Memory B cell (primary cell): ENCODE measurements at regions not wholly inside any gene's neighbourhood (a gene's known extent, or its start where the extent isn't known, plus 50 kb on each side); places are given as distances from the start of the nearest gene placed in this dataset.

Experiments used
- ATAC-seq: fragments of 150-1000 bp; cut with Tn5 transposase; 2 replicates; pipeline ENCODE4 v1.10.0; 2021; ENCODE audit warnings: low read depth, mild to moderate bottlenecking, moderate library complexity
- DNase-seq, 2 donors: peaks; one replicate each; pipeline ENCODE4 v3.0.0; 2022; ENCODE audit warnings: low spot score in 2 of 2
- H3K27ac Mint-ChIP-seq: one replicate; pipeline ENCODE4 v1.8.0; 2022; ENCODE audit warnings: mild to moderate bottlenecking, moderate library complexity, mixed read lengths
- H3K27me3 Mint-ChIP-seq: one replicate; pipeline ENCODE4 v1.8.0; 2022; ENCODE audit warnings: mixed read lengths
- H3K36me3 Mint-ChIP-seq: one replicate; pipeline ENCODE4 v1.8.0; 2022; ENCODE audit warnings: mild to moderate bottlenecking, mixed read lengths
- H3K4me1 Mint-ChIP-seq: one replicate; pipeline ENCODE4 v1.8.0; 2022; ENCODE audit warnings: mixed read lengths
- H3K4me3 Mint-ChIP-seq: one replicate; pipeline ENCODE4 v1.8.0; 2022; ENCODE audit warnings: mild to moderate bottlenecking, moderate library complexity, mixed read lengths
- H3K9me3 Mint-ChIP-seq: one replicate; pipeline ENCODE4 v1.8.0; 2022; ENCODE audit warnings: mixed read lengths

DNA sequence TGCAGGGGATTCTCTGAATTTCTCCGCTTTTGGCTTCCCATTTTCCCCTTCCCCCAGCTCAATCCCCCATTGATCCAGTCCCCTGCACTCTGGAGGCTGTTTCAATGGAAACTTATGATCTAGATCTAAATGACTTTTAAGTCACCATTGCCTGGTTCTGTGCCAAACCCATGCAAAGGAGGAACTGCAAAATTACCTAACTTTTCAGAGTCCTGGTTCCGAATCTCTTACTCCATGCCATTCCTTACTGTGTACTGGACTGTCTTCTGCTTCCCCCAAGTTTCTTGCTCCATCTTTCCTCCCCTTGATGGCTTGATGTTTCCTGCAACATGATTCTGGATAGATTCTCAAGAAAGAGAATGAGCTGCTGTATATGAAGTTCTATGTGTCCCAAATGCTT is 327.8 kb downstream of the MIAT start:
- ATAC-seq (no peak), DNase-seq (no peak)
- peaks cover 13% of the 10 kb centered on the region for H3K27me3 Mint-ChIP-seq
- H3K36me3 Mint-ChIP-seq: no peaks in the 10 kb centered on the region
- no peak overlapping the region for H3K27ac Mint-ChIP-seq
- H3K4me3 Mint-ChIP-seq: no peak overlapping the region
- no peaks in the 10 kb centered on the region for H3K4me1 Mint-ChIP-seq
- H3K9me3 Mint-ChIP-seq: no peaks in the 10 kb centered on the region

DNA sequence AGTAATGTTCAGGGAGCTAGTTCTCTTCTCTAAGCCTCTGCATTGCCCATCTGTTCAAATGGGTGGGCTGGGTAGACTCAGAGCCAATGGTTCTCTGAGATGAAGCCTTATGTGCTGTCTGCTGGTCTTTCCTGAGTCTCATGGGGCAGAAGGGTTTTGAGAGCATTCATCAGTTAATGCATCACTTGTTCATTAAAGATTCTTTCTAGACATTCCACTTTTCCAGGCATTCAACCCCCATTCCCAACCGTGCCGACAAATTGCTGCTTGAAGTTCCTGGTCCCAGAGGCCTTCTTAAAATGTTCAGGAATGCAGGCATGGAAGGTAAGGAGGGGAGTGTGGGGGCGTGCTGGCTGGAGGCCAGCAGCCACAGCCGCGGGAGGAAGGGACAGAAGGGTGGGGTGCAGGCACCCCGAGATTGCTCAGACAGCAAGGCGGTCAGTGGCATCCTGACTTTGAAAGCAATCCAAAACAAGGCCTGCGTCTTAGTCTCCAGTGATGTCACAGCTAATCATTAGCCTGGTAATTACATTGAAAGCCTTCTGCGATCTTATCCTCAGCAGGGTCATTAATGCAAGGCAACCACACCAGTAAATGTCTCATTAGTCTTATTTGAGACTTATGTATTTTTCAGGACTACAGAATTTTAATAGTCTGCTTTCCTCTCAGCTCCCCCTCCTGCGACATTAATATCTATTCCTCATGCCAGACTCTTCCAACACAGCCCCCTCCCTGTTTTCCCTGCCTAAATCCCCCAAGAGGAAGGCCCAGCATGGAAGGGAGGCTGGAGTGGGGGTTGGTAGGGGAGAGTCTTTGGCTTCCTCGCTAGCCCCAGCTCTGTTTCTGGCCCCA is 328.8 kb downstream of the MIAT start:
- no peak for DNase-seq
- Mint-ChIP-seq H3K27ac (no peak overlapping the region), H3K4me3 (no peak overlapping the region), H3K9me3 (no peaks in the 10 kb centered on the region), H3K36me3 (no peaks in the 10 kb centered on the region), H3K4me1 (peaks cover 4% of the 10 kb centered on the region), H3K27me3 (peaks cover 9% of the 10 kb centered on the region)
- no peak for ATAC-seq

DNA sequence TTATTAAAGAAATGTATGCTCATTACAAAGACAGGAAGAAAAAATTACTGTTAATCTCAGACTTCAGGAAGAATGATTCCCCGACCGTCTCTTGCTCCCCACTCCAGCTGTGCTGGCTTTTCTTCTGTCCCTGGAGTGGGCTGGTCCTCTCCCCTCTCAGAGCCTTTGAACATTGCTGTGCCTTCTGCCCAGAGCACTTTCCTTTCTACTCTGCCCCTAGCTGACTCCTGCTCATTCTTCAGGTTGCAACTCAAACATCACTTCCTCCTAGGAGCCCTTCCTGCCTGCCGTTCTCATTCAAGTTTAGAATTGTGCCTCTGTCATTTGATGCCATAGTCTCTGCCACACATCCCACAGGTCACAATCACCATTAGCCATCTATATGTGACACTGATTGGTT is 329.5 kb downstream of the MIAT start:
- H3K36me3 Mint-ChIP-seq: no peaks in the 10 kb centered on the region

DNA sequence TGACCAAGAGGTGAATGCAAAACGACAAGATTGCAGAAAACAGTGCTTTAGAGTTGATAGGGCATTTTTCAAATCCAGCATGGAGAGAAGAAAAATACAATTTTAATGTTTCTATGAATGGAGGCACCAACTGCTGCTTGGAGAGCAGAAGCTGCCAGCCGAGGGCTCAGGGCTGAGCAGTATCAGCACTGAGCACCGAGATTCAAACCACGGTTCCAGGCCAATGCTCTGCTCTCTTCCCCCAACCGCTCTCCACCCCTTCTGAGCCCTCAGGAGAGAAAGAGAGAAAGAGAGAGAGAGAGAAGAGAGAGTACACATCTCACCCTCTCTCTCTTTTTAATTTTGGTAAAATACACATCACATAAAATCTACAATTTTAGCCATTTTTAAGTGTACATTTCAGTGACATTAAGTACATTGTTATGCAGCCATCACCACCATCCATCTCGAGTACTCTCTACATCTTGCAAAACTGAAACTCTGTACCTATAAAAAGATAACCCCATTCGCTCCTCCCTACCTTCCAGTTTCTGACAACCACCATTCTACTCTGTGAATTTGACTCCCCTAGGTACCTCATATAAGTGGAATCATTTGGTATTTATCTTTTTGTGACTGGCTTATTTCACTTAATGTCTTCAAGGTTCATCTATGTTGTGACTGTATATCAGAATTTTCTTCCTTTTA is 333.3 kb downstream of the MIAT start:
- ATAC-seq (no peak), DNase-seq (no peak)
- H3K4me1 Mint-ChIP-seq: peaks cover 4% of the 10 kb centered on the region
- H3K36me3 Mint-ChIP-seq: no peaks in the 10 kb centered on the region
- H3K27ac Mint-ChIP-seq: no peak overlapping the region
- H3K9me3 Mint-ChIP-seq: no peaks in the 10 kb centered on the region
- no peak overlapping the region for H3K4me3 Mint-ChIP-seq
- H3K27me3 Mint-ChIP-seq: peaks cover 1% of the 10 kb centered on the region

More for the DNA sequence above, 329.5 kb downstream of the MIAT start:
- H3K9me3 Mint-ChIP-seq: no peaks in the 10 kb centered on the region
- H3K27me3 Mint-ChIP-seq: peaks cover 9% of the 10 kb centered on the region
- no peak overlapping the region for H3K27ac Mint-ChIP-seq
- ATAC-seq (no peak), DNase-seq (no peak)
- no peak overlapping the region for H3K4me3 Mint-ChIP-seq
- peaks cover 4% of the 10 kb centered on the region for H3K4me1 Mint-ChIP-seq

DNA sequence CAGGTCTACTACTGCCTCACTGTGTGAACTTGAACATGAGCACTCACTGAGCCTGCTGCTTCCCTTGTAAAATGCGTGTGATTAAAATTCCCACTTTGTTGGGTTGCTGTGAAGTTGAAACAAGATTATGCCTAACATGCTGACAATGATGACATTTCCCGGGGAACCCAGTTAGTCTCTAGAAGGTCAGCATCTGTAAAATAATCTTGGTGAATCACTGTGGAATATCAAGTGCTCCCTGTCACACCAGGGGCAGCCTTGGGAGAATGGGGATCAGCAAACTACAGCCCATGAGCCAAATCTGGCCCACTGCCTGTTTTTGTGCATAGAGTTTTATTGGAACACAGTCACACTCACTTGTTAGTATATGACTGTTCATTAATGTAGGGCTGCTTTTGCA is 335.2 kb downstream of the MIAT start:
- DNase-seq (no peak), ATAC-seq (no peak)
- H3K27ac Mint-ChIP-seq: no peak overlapping the region
- peaks cover 3% of the 10 kb centered on the region for H3K9me3 Mint-ChIP-seq
- no peak overlapping the region for H3K4me3 Mint-ChIP-seq
- H3K4me1 Mint-ChIP-seq: peaks cover 6% of the 10 kb centered on the region
- H3K27me3 Mint-ChIP-seq: peaks cover 4% of the 10 kb centered on the region
- no peaks in the 10 kb centered on the region for H3K36me3 Mint-ChIP-seq

DNA sequence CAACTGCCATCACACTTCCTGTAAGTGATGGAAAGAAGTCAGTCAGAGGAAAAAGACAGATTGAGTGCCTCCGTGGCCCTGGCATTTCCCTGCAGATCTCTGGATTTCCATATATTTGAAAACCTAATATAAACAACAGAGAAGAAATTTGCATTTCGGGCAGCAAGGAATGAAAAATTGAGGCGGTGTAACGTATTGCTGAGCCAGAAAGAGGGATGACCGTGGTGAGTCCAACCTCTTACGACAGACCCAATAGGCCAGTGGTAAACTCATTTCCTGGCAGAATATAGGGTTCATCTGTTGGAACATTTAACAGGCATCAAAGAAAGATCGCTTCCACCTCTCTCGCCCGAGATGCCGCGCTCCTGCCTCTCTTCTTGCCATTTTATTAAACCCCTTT is 336.5 kb downstream of the MIAT start:
- H3K36me3 Mint-ChIP-seq: no peaks in the 10 kb centered on the region
- no peak for ATAC-seq

DNA sequence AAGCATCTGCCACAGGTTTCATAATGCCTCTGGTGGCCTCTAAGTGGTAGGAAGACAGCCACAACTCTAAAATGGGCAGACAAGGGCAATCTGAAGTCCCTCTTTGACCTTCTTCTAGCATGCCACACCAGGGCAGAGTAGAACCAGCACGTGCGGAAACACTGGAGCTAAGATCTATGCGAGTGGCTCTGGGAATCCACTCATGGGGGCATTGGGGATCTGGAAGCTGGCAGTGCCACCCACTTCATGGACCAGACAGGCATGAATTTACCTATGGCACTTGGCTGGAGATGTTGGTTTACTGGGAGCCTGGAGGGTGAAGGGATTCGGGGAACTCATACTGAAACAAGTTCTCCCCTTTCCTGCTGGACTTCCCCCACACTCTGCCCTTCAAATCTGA is 337.4 kb downstream of the MIAT start:
- peaks cover 3% of the 10 kb centered on the region for H3K9me3 Mint-ChIP-seq
- peaks cover 6% of the 10 kb centered on the region for H3K4me1 Mint-ChIP-seq
- ATAC-seq (no peak), DNase-seq (no peak)
- no peaks in the 10 kb centered on the region for H3K36me3 Mint-ChIP-seq
- no peak overlapping the region for H3K4me3 Mint-ChIP-seq
- peaks cover 6% of the 10 kb centered on the region for H3K27me3 Mint-ChIP-seq
- H3K27ac Mint-ChIP-seq: no peak overlapping the region

More for the DNA sequence above, 336.5 kb downstream of the MIAT start:
- peaks cover 4% of the 10 kb centered on the region for H3K27me3 Mint-ChIP-seq
- no peak overlapping the region for H3K4me3 Mint-ChIP-seq
- no peak for DNase-seq
- peaks cover 3% of the 10 kb centered on the region for H3K9me3 Mint-ChIP-seq
- no peak overlapping the region for H3K27ac Mint-ChIP-seq
- H3K4me1 Mint-ChIP-seq: peaks cover 6% of the 10 kb centered on the region

DNA sequence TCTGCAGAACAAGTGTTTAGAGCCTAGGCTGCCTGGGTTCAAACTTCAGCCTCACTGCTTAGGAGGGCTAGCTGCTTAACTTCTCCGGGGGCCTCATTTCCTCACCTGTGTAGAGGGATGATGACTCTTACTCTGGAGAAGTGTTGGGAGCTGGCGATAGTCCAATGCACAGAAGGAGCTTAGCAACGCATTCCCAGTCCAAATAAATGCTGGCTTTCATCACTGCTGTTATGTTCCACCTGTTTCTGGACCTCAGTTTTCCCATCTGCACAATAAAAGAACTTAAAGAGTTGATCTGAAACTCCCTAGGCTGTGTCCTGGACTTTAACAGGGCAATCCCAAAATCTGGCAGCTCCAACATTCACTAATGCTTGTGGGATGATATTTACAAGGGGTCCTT is 337.8 kb downstream of the MIAT start:
- Mint-ChIP-seq H3K4me1 (peaks cover 6% of the 10 kb centered on the region), H3K27ac (no peak overlapping the region), H3K27me3 (peaks cover 6% of the 10 kb centered on the region), H3K36me3 (no peaks in the 10 kb centered on the region), H3K4me3 (no peak overlapping the region), H3K9me3 (peaks cover 3% of the 10 kb centered on the region)
- ATAC-seq: no peak
- no peak for DNase-seq

DNA sequence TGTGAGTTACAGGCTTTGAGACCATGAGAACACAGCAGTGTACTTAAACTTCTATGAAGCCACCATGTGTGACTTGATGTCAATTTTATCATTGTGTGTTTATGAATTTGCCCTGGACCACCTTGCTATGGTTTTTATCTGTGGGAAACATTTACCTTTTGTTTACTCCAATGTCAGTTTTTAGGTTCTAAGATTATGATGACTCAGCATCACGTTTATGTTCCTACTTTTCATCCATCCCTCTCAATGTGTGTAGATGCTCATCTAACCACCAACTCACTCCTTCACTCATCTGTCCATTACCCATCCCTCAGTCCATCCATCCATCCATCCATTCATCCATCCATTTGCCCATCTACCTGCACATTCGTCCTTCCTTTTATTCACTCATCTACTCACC is 338.8 kb downstream of the MIAT start:
- no peak overlapping the region for H3K27ac Mint-ChIP-seq
- peaks cover 6% of the 10 kb centered on the region for H3K27me3 Mint-ChIP-seq
- no peak for ATAC-seq
- peaks cover 3% of the 10 kb centered on the region for H3K4me1 Mint-ChIP-seq
- H3K4me3 Mint-ChIP-seq: no peak overlapping the region
- H3K9me3 Mint-ChIP-seq: peaks cover 3% of the 10 kb centered on the region
- no peaks in the 10 kb centered on the region for H3K36me3 Mint-ChIP-seq
- DNase-seq: no peak

DNA sequence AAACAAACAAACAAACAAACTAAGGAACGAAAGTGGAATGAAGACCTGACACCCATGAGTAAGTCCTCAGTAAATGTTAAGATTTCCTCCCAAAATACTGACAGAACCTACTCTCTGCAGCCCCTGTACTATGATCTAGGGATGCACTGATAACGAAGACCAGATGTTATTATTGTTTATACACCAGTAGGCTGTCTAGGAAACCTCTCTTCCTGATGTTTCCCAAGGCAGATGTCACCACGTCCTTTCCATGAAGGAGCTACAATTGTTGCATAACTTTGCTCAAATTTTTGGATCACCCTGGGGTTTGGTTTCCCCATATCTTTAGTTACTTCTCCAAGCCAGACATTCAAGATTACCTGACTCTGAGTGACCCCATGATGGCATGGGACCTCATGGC is 340.7 kb downstream of the MIAT start:
- ATAC-seq: no peak
- Mint-ChIP-seq H3K4me1 (peaks cover 3% of the 10 kb centered on the region), H3K4me3 (no peak overlapping the region), H3K27ac (no peak overlapping the region), H3K36me3 (no peaks in the 10 kb centered on the region), H3K27me3 (peaks cover 7% of the 10 kb centered on the region), H3K9me3 (peaks cover 3% of the 10 kb centered on the region)
- DNase-seq: no peak

DNA sequence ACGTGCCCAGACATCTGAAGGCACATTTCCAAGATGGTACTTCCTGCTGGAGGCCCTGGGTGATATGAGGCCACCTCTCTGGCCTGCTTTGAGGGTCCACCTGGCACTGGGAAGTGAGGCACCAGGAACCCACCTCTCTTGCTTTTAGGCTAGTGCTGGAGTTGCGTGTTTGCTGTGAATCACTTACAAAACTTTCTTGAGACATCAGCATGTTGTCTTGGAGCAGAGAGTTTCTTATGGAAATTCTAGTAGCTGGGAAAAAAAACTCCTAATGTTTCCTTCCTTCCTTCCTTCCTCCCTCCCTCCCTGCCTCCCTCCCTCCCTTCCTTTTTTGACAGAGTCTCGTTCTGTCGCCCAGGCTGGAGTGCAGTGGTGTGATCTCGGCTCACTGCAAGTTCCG is 341.3 kb downstream of the MIAT start:
- Mint-ChIP-seq H3K27ac (no peak overlapping the region), H3K9me3 (peaks cover 3% of the 10 kb centered on the region), H3K27me3 (peaks cover 7% of the 10 kb centered on the region), H3K4me3 (no peak overlapping the region), H3K36me3 (no peaks in the 10 kb centered on the region), H3K4me1 (peaks cover 3% of the 10 kb centered on the region)
- no peak for ATAC-seq
- DNase-seq: no peak

DNA sequence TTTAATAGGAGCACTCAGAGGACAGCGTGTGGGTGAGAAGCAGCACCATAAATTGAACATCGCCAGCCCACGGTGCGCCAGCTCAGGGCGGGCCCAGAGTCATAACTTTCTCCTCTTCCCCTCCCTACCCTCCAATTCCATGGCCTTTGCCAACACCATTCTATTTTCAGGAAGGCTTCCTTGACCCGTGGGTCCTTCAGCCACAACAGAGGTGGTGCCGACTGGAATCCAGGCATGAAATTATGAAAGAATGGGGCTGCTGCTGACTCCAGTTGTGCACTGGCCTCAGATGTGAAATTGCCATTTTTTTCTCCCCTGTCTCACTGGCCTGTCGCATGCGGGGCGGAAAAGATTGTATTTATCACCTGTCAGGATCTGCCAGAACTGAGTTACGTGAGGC is 345.9 kb downstream of the MIAT start:
- H3K4me1 Mint-ChIP-seq: no peaks in the 10 kb centered on the region
- DNase-seq: no peak
- H3K27me3 Mint-ChIP-seq: peaks cover 5% of the 10 kb centered on the region
- H3K36me3 Mint-ChIP-seq: no peaks in the 10 kb centered on the region
- no peaks in the 10 kb centered on the region for H3K9me3 Mint-ChIP-seq
- no peak overlapping the region for H3K4me3 Mint-ChIP-seq
- no peak overlapping the region for H3K27ac Mint-ChIP-seq
- ATAC-seq: no peak

DNA sequence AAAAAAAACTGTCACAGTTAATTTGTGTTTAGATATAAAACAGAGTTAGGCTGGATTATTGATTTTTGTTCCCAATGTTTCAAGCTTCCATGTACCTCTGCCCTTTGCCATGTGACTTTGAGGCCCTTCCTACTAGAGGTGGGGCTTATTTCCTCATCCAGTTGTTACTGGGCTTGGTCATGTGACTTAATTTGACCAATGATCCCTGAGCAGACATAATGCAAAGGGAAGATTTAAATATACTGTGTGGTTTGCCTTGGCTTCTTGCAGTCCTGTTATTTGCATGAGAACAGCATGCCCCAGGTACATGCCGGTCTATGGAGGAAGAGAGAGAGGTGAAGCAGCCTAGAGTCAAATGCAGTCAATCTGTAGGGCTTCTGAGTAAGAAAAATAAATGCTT is 347.0 kb downstream of the MIAT start:
- DNase-seq (no peak), ATAC-seq (no peak)
- H3K27me3 Mint-ChIP-seq: peaks cover 4% of the 10 kb centered on the region
- no peaks in the 10 kb centered on the region for H3K4me1 Mint-ChIP-seq
- no peaks in the 10 kb centered on the region for H3K36me3 Mint-ChIP-seq
- H3K4me3 Mint-ChIP-seq: no peak overlapping the region
- no peak overlapping the region for H3K27ac Mint-ChIP-seq
- H3K9me3 Mint-ChIP-seq: no peaks in the 10 kb centered on the region

DNA sequence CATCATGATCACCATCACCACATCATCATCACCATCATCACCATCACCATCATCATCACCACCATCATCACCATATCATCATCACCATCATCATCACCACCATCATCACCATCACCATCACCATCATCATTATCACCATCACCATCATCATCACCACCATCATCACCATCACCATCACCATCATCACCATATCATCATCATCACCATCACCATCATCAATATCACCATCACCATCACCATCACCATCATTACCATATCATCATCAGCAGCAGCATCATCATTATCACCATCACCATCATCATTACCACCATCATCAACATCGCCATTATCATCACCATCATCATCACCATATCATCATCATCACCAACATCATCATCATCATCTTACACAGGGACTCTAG is 351.1 kb downstream of the MIAT start:
- H3K27me3 Mint-ChIP-seq: peaks cover 6% of the 10 kb centered on the region
- no peak overlapping the region for H3K4me3 Mint-ChIP-seq
- H3K9me3 Mint-ChIP-seq: no peaks in the 10 kb centered on the region
- no peaks in the 10 kb centered on the region for H3K4me1 Mint-ChIP-seq
- no peaks in the 10 kb centered on the region for H3K36me3 Mint-ChIP-seq
- H3K27ac Mint-ChIP-seq: no peak overlapping the region
- DNase-seq: no peak
- no peak for ATAC-seq

DNA sequence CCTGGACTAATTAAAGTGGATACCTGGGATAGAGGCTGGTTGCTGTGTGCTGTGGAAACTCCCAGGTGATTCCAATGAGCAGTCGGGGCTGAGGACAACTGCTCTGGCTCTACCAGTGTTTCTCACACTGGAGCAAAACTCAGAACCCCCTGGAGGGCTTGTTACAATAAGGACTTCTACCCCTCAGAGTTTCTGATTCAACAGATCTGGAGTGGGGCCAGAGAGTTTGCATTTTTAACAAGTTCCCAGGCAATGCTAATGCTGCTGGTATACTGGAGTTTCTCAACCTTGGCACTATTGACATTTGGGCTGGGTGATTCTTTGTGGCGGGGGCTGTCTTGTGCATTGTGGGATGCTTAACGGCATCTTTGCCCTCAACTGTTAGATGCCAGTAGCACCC is 353.7 kb downstream of the MIAT start:
- DNase-seq (no peak), ATAC-seq (no peak)
- Mint-ChIP-seq H3K27me3 (peaks cover 6% of the 10 kb centered on the region), H3K36me3 (no peaks in the 10 kb centered on the region), H3K9me3 (no peaks in the 10 kb centered on the region), H3K27ac (no peak overlapping the region), H3K4me3 (no peak overlapping the region), H3K4me1 (no peaks in the 10 kb centered on the region)
